ENCODE measurements at regions not wholly inside any gene's neighbourhood (a gene's known extent, or its start where the extent isn't known, plus 50 kb on each side); places are given as distances from the start of the nearest gene placed in this dataset.

DNA sequence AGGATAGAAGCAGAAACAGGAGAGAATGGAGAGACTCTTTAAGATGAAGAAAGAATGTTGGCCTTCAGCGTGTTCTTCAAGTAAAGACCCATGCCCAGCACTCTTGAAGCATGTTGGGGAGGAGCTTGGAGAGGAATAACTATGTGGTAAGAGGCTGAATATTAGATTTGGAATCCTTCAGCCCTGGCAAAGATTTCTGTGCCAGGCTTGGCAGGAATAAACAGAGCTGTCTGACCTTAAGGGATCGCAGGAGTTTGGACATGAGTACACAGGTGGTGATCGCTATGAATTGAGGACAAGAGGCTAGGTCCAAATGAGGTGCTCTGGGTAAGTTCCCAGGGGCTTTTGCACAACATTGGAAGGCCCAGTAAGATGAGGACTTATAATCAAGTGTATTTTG is 132.6 kb upstream of the TBL1XR1 start:
- TF ChIP-seq CTCF (conservative IDR thresholded peaks at IDR 0.05; ENCODE audit: low read depth, low read length) (no peak), EZH2 (IDR thresholded peaks at IDR 0.05; ENCODE audit: borderline replicate concordance, low read depth, low read length, poor library complexity, severe bottlenecking) (no peak)

Data from A673 (cell line).